ENCODE measurements at regions not wholly inside any gene's neighbourhood (a gene's known extent, or its start where the extent isn't known, plus 50 kb on each side); places are given as distances from the start of the nearest gene placed in this dataset.

GRCh38 chr2:238582159-238582558, 155.4 kb downstream of the ASB1 start:
- Histone ChIP-seq H3K27me3 (replicated peaks; ENCODE audit: control insufficient read depth, insufficient read depth, low read length) (no peaks in the 10 kb centered on the region; the same call in 1 of the 2 replicates), H3K4me3 (replicated peaks; ENCODE audit: low read depth, low read length) (no peak overlapping the region), H3K36me3 (ENCODE audit: control insufficient read depth, insufficient read depth, low read length) (no peaks in the 10 kb centered on the region)
- DNase-seq (ENCODE audit: extremely low read depth, insufficient read length): no peak
- no peak for TF ChIP-seq CTCF (IDR thresholded peaks at IDR 0.05; ENCODE audit: insufficient read depth, low read length, poor library complexity, severe bottlenecking)

- no peak for DNase-seq (ENCODE audit: extremely low read depth, insufficient read length)
- TF ChIP-seq CTCF (IDR thresholded peaks at IDR 0.05; ENCODE audit: insufficient read depth, low read length, poor library complexity, severe bottlenecking): no peak
Observed at GRCh38 chr2:238584617-238585016, 157.9 kb downstream of the ASB1 start.

GRCh38 chr2:238585836-238586821, 159.4 kb downstream of the ASB1 start:
- TF ChIP-seq CTCF (IDR thresholded peaks at IDR 0.05; ENCODE audit: insufficient read depth, low read length, poor library complexity, severe bottlenecking): no peak
- no peak for DNase-seq (ENCODE audit: extremely low read depth, insufficient read length)
- no peak overlapping the region for H3K4me3 ChIP-seq (replicated peaks; ENCODE audit: low read depth, low read length)

More at GRCh38 chr2:238584617-238585016, 157.9 kb downstream of the ASB1 start:
- Histone ChIP-seq H3K27me3 (replicated peaks; ENCODE audit: control insufficient read depth, insufficient read depth, low read length) (no peaks in the 10 kb centered on the region; the same call in 1 of the 2 replicates), H3K4me3 (replicated peaks; ENCODE audit: low read depth, low read length) (no peak overlapping the region), H3K36me3 (ENCODE audit: control insufficient read depth, insufficient read depth, low read length) (no peaks in the 10 kb centered on the region)

GRCh38 chr2:238586931-238587775, 160.4 kb downstream of the ASB1 start:
- no peaks in the 10 kb centered on the region for H3K36me3 ChIP-seq (ENCODE audit: control insufficient read depth, insufficient read depth, low read length)
- no peaks in the 10 kb centered on the region for H3K27me3 ChIP-seq (replicated peaks; ENCODE audit: control insufficient read depth, insufficient read depth, low read length)
- no peak overlapping the region for H3K4me3 ChIP-seq (replicated peaks; ENCODE audit: low read depth, low read length)
- no peak for DNase-seq (ENCODE audit: extremely low read depth, insufficient read length)
- no peak for TF ChIP-seq CTCF (IDR thresholded peaks at IDR 0.05; ENCODE audit: insufficient read depth, low read length, poor library complexity, severe bottlenecking)

More at GRCh38 chr2:238585836-238586821, 159.4 kb downstream of the ASB1 start:
- H3K27me3 ChIP-seq (replicated peaks; ENCODE audit: control insufficient read depth, insufficient read depth, low read length): no peaks in the 10 kb centered on the region
- H3K36me3 ChIP-seq (ENCODE audit: control insufficient read depth, insufficient read depth, low read length): no peaks in the 10 kb centered on the region

- DNase-seq (ENCODE audit: extremely low read depth, insufficient read length): no peak
- no peak overlapping the region for H3K4me3 ChIP-seq (replicated peaks; ENCODE audit: low read depth, low read length)
- H3K27me3 ChIP-seq (replicated peaks; ENCODE audit: control insufficient read depth, insufficient read depth, low read length): no peaks in the 10 kb centered on the region
- no peaks in the 10 kb centered on the region for H3K36me3 ChIP-seq (ENCODE audit: control insufficient read depth, insufficient read depth, low read length)
- no peak for TF ChIP-seq CTCF (IDR thresholded peaks at IDR 0.05; ENCODE audit: insufficient read depth, low read length, poor library complexity, severe bottlenecking)
Observed at GRCh38 chr2:238587776-238588660, 161.3 kb downstream of the ASB1 start.

Data from GM06990 (cell line).